ENCODE measurements at regions not wholly inside any gene's neighbourhood (a gene's known extent, or its start where the extent isn't known, plus 50 kb on each side); places are given as distances from the start of the nearest gene placed in this dataset.

DNA sequence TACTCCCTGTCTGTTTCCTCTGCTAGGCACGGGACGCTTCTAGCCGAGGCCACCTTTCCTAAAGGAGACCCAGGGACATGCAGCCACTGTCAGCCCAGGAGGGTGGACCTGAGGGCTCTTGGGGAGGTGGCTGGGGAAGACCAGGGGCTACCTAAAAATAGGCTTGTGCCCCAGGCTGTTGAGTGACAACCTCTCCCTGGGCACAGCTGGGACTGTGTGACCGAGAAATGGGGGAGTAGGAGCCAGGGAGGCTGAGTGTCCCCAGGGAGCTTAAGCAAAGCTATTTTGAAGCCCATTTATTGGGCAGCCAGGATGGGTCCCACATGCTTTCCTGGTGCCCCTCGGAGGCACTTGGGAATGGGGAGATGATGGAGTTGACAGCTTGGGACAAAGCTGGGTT is 63.8 kb downstream of the CALML3 start:
- WGBS, result 94% methylated on average over 5 of the region's 5 CpGs
- Histone ChIP-seq H3K27me3 (ENCODE audit: insufficient read depth, low read length) (no peaks in the 10 kb centered on the region), H3K36me3 (ENCODE audit: insufficient read depth, low read length) (no peaks in the 10 kb centered on the region), H3K9ac (ENCODE audit: low read depth, low read length) (no peak overlapping the region), H3K4me3 (ENCODE audit: low read length) (no peak overlapping the region), H3K9me3 (ENCODE audit: insufficient read depth, low read depth, low read length) (no peaks in the 10 kb centered on the region), H3K4me1 (ENCODE audit: insufficient read depth, low read length) (peaks cover 39% of the 10 kb centered on the region), H3K27ac (ENCODE audit: low read depth, low read length) (no peak overlapping the region)
